Head of caudate nucleus (tissue), 42 donors: ENCODE measurements at regions not wholly inside any gene's neighbourhood (a gene's known extent, or its start where the extent isn't known, plus 50 kb on each side); places are given as distances from the start of the nearest gene placed in this dataset.
A peak's percentile ranks its signal among the peaks of the same experiment; 100 is the strongest.
"Not testable (repeated sequence)": the region's sequence is repeated elsewhere in the genome, so short reads cannot be mapped to it uniquely, and the experiment has no call there.

Experiments used
- DNase-seq, 42 donors: peaks; one replicate each; pipeline versions ENCODE4 v3.0.0 to v3.0.0-alpha.2; 2020 to 2021; ENCODE audit warnings: mixed read lengths in 7 of 42
- intact Hi-C: fragments of 100-400 bp; cut with DNase I; formaldehyde crosslinking; loops from one replicate; pipeline ENCODE4 v1.15.0; 2022

DNA sequence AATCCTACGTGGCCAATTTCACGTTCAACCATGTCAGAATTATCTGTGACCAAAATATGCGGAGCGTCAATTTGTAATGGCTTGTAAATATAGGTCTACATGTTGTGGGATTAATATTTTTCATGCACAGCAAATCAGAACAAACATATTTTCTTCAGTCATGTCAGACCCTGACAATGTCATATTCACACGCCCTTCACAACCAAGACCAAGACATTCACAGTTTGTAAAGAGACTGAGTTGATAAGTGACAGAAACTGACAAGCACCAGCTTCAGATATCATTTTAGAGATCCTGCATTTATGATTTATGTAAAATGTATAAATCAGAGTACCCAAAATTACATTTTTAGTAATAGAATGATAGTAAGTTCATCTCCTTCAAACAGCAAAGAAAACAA is 57.3 kb upstream of the NOVA1 start:
- intact Hi-C loops = no loop called here
- no peak for DNase-seq

DNA sequence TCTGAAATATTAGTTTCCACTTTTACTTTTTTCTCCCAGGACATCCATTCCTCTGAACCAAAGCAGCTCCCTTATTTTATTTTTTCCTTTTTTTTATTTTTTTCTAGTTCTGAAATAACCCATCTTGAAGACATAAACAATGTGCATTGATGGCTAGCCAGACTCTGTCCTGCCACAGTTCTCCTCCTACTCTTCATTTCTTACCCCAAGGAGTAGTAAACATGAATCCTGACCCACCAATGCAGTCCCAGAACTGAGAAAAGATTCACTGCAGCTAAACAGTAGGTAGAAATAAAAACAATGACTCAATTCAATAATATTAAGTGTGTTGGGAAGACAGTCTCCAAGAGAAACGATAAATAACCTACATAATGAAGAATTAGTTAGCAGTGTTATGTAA is 65.7 kb upstream of the NOVA1 start:
- intact Hi-C loops = no loop called here
- no peak for DNase-seq

DNA sequence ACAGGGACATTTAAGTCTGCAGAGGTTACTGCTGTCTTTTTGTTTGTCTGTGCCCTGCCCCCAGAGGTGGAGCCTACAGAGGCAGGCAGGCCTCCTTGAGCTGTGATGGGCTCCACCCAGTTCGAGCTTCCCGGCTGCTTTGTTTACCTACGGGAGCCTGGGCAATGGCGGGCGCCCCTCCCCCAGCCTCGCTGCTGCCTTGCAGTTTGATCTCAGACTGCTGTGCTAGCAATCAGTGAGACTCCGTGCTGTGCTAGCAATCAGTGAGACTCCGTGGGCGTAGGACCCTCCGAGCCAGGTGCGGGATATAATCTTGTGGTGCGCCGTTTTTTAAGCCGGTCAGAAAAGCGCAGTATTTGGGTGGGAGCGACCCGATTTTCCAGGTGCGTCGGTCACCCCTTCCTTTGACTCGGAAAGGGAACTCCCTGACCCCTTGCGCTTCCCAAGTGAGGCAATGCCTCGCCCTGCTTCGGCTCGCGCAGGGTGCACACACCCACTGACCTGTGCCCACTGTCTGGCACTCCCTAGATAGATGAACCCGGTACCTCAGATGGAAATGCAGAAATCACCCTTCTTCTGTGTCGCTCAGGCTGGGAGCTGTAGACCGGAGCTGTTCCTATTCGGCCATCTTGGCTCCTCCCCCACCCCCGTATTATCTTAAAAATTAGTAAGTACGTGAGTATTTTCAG is 81.0 kb upstream of the NOVA1 start:
- intact Hi-C loops, DNase-seq: not testable (repeated sequence)

DNA sequence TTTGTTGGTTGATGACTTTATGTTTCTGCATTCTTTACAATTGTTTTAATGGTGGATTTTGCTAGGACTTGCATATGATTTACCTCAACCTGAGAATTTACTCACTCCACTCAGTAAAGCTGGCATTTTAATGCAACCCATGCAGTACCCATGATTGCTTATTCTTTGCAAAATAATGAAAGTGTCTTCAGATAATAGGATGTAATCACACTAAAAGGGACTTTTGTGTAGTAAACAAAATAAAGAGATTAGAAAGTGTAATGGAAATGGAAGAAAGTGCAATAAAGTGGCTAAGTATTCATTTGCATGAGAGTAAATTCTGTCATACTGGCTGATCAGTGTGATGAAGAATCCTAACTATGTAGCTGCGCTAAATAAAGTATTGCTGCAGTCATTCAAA is 87.6 kb upstream of the NOVA1 start:
- intact Hi-C loops = no loop called here
- DNase-seq = no peak

DNA sequence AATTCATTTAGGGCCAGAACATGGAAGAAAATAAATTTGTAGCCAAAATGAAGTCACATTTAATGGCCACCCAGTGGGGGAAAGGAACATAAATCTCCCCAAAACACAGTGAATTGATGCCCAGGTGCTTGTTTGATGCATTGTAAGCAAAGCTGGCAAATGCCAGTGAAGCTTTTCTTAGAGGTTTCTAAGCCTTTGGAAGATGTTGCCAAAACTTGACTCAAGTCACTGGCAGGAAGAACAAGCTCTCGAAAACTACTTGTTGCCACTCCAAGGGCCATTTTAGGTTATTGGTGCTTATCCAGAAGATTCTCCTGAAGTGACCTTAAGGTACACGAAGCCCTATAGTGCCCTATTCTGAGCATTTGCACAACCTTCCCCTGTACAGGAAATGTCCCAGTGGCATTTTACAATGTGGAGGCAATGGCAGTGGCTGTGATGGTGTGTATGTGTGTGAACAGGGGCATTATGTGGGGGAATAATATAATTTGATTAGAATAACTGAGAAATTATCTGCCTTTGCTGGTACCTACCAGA is 89.5 kb upstream of the NOVA1 start:
- DNase-seq = peak in 1 of 42 donors; percentile 7
- intact Hi-C loops = no loop called here

- DNase-seq = no peak
- intact Hi-C loops = no loop called here
Observed at GRCh38 chr14:26694521-26694920, 96.7 kb upstream of the NOVA1 start.

- intact Hi-C loops = no loop called here
- DNase-seq = no peak
Observed at GRCh38 chr14:26702721-26703230, 104.9 kb upstream of the NOVA1 start.

DNA sequence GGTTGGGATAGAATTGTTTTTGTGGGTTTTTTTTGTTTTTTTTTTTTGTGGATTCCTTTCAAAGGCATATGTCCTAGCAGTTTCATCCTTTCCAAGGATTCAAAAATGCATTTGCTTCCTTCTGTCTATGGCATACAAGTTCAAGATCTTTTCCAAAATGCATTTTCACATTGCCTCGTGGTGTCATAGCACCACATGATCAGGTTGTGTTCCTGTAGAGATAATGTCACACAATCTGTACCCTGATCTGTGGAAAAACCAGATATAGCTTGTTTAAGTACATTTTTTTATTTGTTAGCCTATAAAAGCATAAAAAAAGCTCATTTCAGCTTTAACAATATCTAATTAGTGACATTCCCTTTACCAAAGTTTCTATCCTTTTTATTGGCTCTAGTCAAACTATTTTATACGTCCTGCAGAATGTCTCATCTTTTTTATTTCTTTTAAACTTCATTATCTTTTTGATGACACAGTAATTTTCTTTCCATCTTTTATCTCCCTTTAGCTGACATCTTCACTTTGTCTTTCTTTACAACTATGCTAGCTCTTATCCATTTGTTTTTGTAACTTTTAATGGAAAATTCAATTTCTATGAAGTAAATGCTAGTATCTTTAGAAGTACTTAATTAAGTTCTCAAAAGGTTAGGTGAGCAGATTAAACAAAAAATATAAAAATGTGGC is 106.0 kb upstream of the NOVA1 start:
- DNase-seq = no peak
- intact Hi-C loops = no loop called here

DNA sequence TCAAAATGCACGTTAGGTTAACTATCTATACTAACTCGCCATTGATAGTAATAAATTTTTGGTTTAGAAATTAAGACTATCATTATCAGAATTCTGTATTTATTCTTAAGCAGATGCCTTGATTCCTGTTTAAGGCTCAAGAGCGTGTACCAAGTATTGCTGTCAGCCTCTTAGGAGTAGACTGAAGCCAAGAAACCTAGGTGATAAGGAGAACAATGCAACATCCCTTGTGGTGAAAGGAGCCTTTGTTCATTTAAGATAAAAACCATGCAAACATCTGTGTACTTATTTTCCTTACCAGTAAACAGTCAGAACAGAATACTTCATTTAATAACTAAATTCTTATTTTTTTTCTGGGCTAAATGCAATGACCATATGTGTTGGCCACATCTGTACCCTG is 109.4 kb upstream of the NOVA1 start:
- no peak for DNase-seq
- intact Hi-C loops = no loop called here

- no peak for DNase-seq
- intact Hi-C loops = no loop called here
Observed at GRCh38 chr14:26709019-26709418, 111.2 kb upstream of the NOVA1 start.

- DNase-seq = no peak
- intact Hi-C loops = no loop called here
Observed at GRCh38 chr14:26719514-26719913, 121.7 kb upstream of the NOVA1 start.

GRCh38 chr14:26722258-26722657 is 124.4 kb upstream of the NOVA1 start:
- intact Hi-C loops = no loop called here

DNA sequence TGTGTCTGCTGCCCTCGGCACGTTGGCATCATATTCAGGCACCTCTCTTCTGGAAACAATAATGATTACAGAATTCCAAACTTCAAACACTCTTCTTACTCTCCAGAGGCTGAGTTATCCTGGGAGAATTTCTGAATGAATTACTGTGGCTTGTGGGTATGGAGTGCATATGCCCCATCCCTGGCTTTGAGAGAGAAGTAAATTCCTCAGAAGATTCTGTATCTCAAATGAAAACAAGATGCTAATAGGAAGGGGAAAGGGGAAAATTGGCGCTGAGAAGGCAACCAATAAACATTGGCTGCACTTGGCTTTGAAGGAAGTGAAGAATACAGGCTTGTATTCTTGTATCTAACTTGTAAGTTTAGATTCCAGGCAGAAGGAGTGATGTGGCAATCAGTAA is 132.0 kb upstream of the NOVA1 start:
- intact Hi-C loops = loop anchor here (10.0 kb wide), 1 partner anchor 335 kb away; no protein-coding TSS in a partner anchor
- no peak for DNase-seq

More at GRCh38 chr14:26722258-26722657, 124.4 kb upstream of the NOVA1 start:
- no peak for DNase-seq

- DNase-seq = peak in 38 of 42 donors; percentile 4 to 63 (median 24)
Observed at GRCh38 chr14:26730929-26731618, 133.2 kb upstream of the NOVA1 start.

GRCh38 chr14:26735811-26736210 is 138.0 kb upstream of the NOVA1 start:
- intact Hi-C loops = loop anchor here (10.0 kb wide), 1 partner anchor 341 kb away; no protein-coding TSS in a partner anchor
- DNase-seq = no peak

More at GRCh38 chr14:26730929-26731618, 133.2 kb upstream of the NOVA1 start:
- intact Hi-C loops = loop anchor here (10.0 kb wide), 1 partner anchor 336 kb away; no protein-coding TSS in a partner anchor

- no peak for DNase-seq
- intact Hi-C loops = loop anchor here (10.0 kb wide), 1 partner anchor 344 kb away; no protein-coding TSS in a partner anchor
Observed at GRCh38 chr14:26738571-26738970, 140.7 kb upstream of the NOVA1 start.

DNA sequence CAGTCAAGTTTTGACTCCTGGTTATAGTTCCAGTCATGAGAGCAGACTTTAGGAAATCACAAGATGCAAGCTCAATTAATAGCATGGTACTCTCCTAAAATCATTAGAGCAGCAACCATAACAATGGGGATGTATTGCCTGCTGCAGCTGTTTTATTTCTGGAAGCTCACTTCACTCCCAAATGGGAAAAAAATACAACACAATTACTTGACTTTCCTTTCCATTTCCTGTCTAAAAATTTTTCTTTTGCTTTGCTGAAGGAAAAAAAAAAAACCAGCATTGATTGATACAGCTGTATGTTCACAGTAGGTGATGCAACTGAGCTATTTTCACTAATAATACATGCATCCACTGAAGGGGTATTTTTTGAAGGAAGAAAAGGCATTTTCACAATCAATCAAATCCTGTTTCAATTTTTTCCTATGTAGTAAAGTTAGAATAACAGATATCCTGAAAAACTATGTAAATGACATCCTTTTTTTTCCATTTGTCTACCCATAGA is 143.9 kb upstream of the NOVA1 start:
- DNase-seq = no peak
- intact Hi-C loops = no loop called here

- intact Hi-C loops = no loop called here
- DNase-seq = no peak
Observed at GRCh38 chr14:26743284-26743683, 145.5 kb upstream of the NOVA1 start.

- no peak for DNase-seq
- intact Hi-C loops = no loop called here
Observed at GRCh38 chr14:26744903-26745302, 147.1 kb upstream of the NOVA1 start.
